ENCODE measurements at regions not wholly inside any gene's neighbourhood (a gene's known extent, or its start where the extent isn't known, plus 50 kb on each side); places are given as distances from the start of the nearest gene placed in this dataset.
"Not testable (repeated sequence)": the region's sequence is repeated elsewhere in the genome, so short reads cannot be mapped to it uniquely, and the experiment has no call there.

GRCh38 chr2:88802026-88802425, 110.6 kb downstream of the RPIA start:
- not testable (repeated sequence) for ATAC-seq (ENCODE audit: low read depth); DNase-seq (ENCODE audit: low spot score in 2 of 2); H3K27me3 Mint-ChIP-seq; H3K4me3 Mint-ChIP-seq; H3K4me1 Mint-ChIP-seq; H3K36me3 Mint-ChIP-seq; H3K9me3 Mint-ChIP-seq
- H3K27ac Mint-ChIP-seq, result peak overlapping the region; percentile 7

GRCh38 chr2:88807237-88807962, 115.9 kb downstream of the RPIA start:
- no peaks in the 10 kb centered on the region for H3K4me1 Mint-ChIP-seq
- DNase-seq (ENCODE audit: low spot score in 2 of 2) (no peak), ATAC-seq (ENCODE audit: low read depth) (no peak)
- peaks cover 4% of the 10 kb centered on the region for H3K27me3 Mint-ChIP-seq
- no peak overlapping the region for H3K27ac Mint-ChIP-seq
- H3K9me3 Mint-ChIP-seq, result no peaks in the 10 kb centered on the region
- no peaks in the 10 kb centered on the region for H3K36me3 Mint-ChIP-seq
- H3K4me3 Mint-ChIP-seq, result no peak overlapping the region

GRCh38 chr2:88808083-88808482, 116.6 kb downstream of the RPIA start:
- Mint-ChIP-seq H3K9me3 (no peaks in the 10 kb centered on the region), H3K36me3 (no peaks in the 10 kb centered on the region), H3K27me3 (peaks cover 4% of the 10 kb centered on the region), H3K27ac (no peak overlapping the region), H3K4me1 (no peaks in the 10 kb centered on the region), H3K4me3 (no peak overlapping the region)
- no peak for DNase-seq (ENCODE audit: low spot score in 2 of 2)
- ATAC-seq (ENCODE audit: low read depth), result no peak

GRCh38 chr2:88808652-88809051, 117.2 kb downstream of the RPIA start:
- H3K27ac Mint-ChIP-seq, result no peak overlapping the region
- ATAC-seq (ENCODE audit: low read depth), result no peak

GRCh38 chr2:88809216-88809615, 117.7 kb downstream of the RPIA start:
- DNase-seq (ENCODE audit: low spot score in 2 of 2) (no peak), ATAC-seq (ENCODE audit: low read depth) (no peak)
- H3K27ac Mint-ChIP-seq, result no peak overlapping the region
- peaks cover 4% of the 10 kb centered on the region for H3K27me3 Mint-ChIP-seq
- H3K36me3 Mint-ChIP-seq, result peaks cover 4% of the 10 kb centered on the region
- no peak overlapping the region for H3K4me3 Mint-ChIP-seq
- no peaks in the 10 kb centered on the region for H3K4me1 Mint-ChIP-seq
- peaks cover 3% of the 10 kb centered on the region for H3K9me3 Mint-ChIP-seq

More at GRCh38 chr2:88808652-88809051, 117.2 kb downstream of the RPIA start:
- Mint-ChIP-seq H3K4me1 (no peaks in the 10 kb centered on the region), H3K4me3 (no peak overlapping the region), H3K27me3 (peaks cover 4% of the 10 kb centered on the region), H3K9me3 (peaks cover 1% of the 10 kb centered on the region), H3K36me3 (peaks cover 4% of the 10 kb centered on the region)
- no peak for DNase-seq (ENCODE audit: low spot score in 2 of 2)

GRCh38 chr2:88810017-88810416, 118.5 kb downstream of the RPIA start:
- no peak overlapping the region for H3K27ac Mint-ChIP-seq
- H3K9me3 Mint-ChIP-seq, result peaks cover 9% of the 10 kb centered on the region
- peaks cover 4% of the 10 kb centered on the region for H3K27me3 Mint-ChIP-seq

GRCh38 chr2:88810488-88810887, 119.0 kb downstream of the RPIA start:
- Mint-ChIP-seq H3K36me3 (peaks cover 14% of the 10 kb centered on the region), H3K27me3 (peaks cover 4% of the 10 kb centered on the region), H3K9me3 (peaks cover 12% of the 10 kb centered on the region), H3K4me3 (no peak overlapping the region), H3K4me1 (no peaks in the 10 kb centered on the region), H3K27ac (no peak overlapping the region)
- DNase-seq (ENCODE audit: low spot score in 2 of 2), result no peak
- no peak for ATAC-seq (ENCODE audit: low read depth)

More at GRCh38 chr2:88810017-88810416, 118.5 kb downstream of the RPIA start:
- ATAC-seq (ENCODE audit: low read depth) (no peak), DNase-seq (ENCODE audit: low spot score in 2 of 2) (no peak)
- Mint-ChIP-seq H3K4me1 (no peaks in the 10 kb centered on the region), H3K36me3 (peaks cover 10% of the 10 kb centered on the region), H3K4me3 (no peak overlapping the region)

- Mint-ChIP-seq H3K36me3 (peaks cover 16% of the 10 kb centered on the region), H3K9me3 (peaks cover 13% of the 10 kb centered on the region), H3K27ac (no peak overlapping the region), H3K4me1 (no peaks in the 10 kb centered on the region), H3K4me3 (no peak overlapping the region), H3K27me3 (peaks cover 4% of the 10 kb centered on the region)
- DNase-seq (ENCODE audit: low spot score in 2 of 2), result no peak
- ATAC-seq (ENCODE audit: low read depth), result no peak
These were observed 119.8 kb downstream of the RPIA start for GRCh38 chr2:88811233-88811632.

GRCh38 chr2:88811681-88812080, 120.2 kb downstream of the RPIA start:
- no peak for ATAC-seq (ENCODE audit: low read depth)
- H3K36me3 Mint-ChIP-seq, result peaks cover 20% of the 10 kb centered on the region
- DNase-seq (ENCODE audit: low spot score in 2 of 2), result no peak
- H3K27ac Mint-ChIP-seq, result no peak overlapping the region
- peaks cover 17% of the 10 kb centered on the region for H3K9me3 Mint-ChIP-seq
- no peak overlapping the region for H3K4me3 Mint-ChIP-seq
- no peaks in the 10 kb centered on the region for H3K4me1 Mint-ChIP-seq
- H3K27me3 Mint-ChIP-seq, result peaks cover 4% of the 10 kb centered on the region

GRCh38 chr2:88813612-88814011, 122.1 kb downstream of the RPIA start:
- no peak overlapping the region for H3K4me3 Mint-ChIP-seq
- no peaks in the 10 kb centered on the region for H3K4me1 Mint-ChIP-seq
- DNase-seq (ENCODE audit: low spot score in 2 of 2) (no peak), ATAC-seq (ENCODE audit: low read depth) (no peak)
- H3K36me3 Mint-ChIP-seq, result peaks cover 23% of the 10 kb centered on the region
- peaks cover 23% of the 10 kb centered on the region for H3K9me3 Mint-ChIP-seq
- H3K27me3 Mint-ChIP-seq, result peaks cover 1% of the 10 kb centered on the region
- no peak overlapping the region for H3K27ac Mint-ChIP-seq

- ATAC-seq (ENCODE audit: low read depth) (peak; percentile 31), DNase-seq (ENCODE audit: low spot score in 2 of 2) (no peak)
- Mint-ChIP-seq H3K27me3 (peaks cover 1% of the 10 kb centered on the region), H3K36me3 (peaks cover 23% of the 10 kb centered on the region), H3K27ac (no peak overlapping the region), H3K4me3 (no peak overlapping the region), H3K4me1 (no peaks in the 10 kb centered on the region), H3K9me3 (peaks cover 23% of the 10 kb centered on the region)
These were observed 123.8 kb downstream of the RPIA start for GRCh38 chr2:88815282-88815681.

- ATAC-seq (ENCODE audit: low read depth), result no peak
- Mint-ChIP-seq H3K4me1 (no peaks in the 10 kb centered on the region), H3K27me3 (peaks cover 1% of the 10 kb centered on the region), H3K36me3 (peaks cover 23% of the 10 kb centered on the region), H3K4me3 (no peak overlapping the region), H3K27ac (no peak overlapping the region), H3K9me3 (peaks cover 23% of the 10 kb centered on the region)
- DNase-seq (ENCODE audit: low spot score in 2 of 2), result no peak
These were observed 124.2 kb downstream of the RPIA start for GRCh38 chr2:88815697-88816096.

- H3K9me3 Mint-ChIP-seq, result peaks cover 23% of the 10 kb centered on the region
- no peak overlapping the region for H3K27ac Mint-ChIP-seq
- DNase-seq (ENCODE audit: low spot score in 2 of 2) (no peak), ATAC-seq (ENCODE audit: low read depth) (no peak)
- no peaks in the 10 kb centered on the region for H3K4me1 Mint-ChIP-seq
- no peaks in the 10 kb centered on the region for H3K27me3 Mint-ChIP-seq
- no peak overlapping the region for H3K4me3 Mint-ChIP-seq
- peaks cover 21% of the 10 kb centered on the region for H3K36me3 Mint-ChIP-seq
These were observed 126.9 kb downstream of the RPIA start for GRCh38 chr2:88818381-88818780.

GRCh38 chr2:88824951-88825350, 133.5 kb downstream of the RPIA start:
- H3K27me3 Mint-ChIP-seq, result no peaks in the 10 kb centered on the region
- no peaks in the 10 kb centered on the region for H3K9me3 Mint-ChIP-seq
- peaks cover 13% of the 10 kb centered on the region for H3K4me1 Mint-ChIP-seq
- H3K27ac Mint-ChIP-seq, result no peak overlapping the region
- DNase-seq (ENCODE audit: low spot score in 2 of 2) (no peak), ATAC-seq (ENCODE audit: low read depth) (no peak)
- peaks cover 2% of the 10 kb centered on the region for H3K36me3 Mint-ChIP-seq
- no peak overlapping the region for H3K4me3 Mint-ChIP-seq

GRCh38 chr2:88826399-88826798, 134.9 kb downstream of the RPIA start:
- no peaks in the 10 kb centered on the region for H3K27me3 Mint-ChIP-seq
- H3K9me3 Mint-ChIP-seq, result no peaks in the 10 kb centered on the region
- no peak overlapping the region for H3K4me3 Mint-ChIP-seq
- peaks cover 17% of the 10 kb centered on the region for H3K4me1 Mint-ChIP-seq
- no peak for ATAC-seq (ENCODE audit: low read depth)
- DNase-seq (ENCODE audit: low spot score in 2 of 2), result no peak
- no peak overlapping the region for H3K27ac Mint-ChIP-seq
- H3K36me3 Mint-ChIP-seq, result peaks cover 2% of the 10 kb centered on the region

All from memory B cell (primary cell).